ENCODE measurements at regions not wholly inside any gene's neighbourhood (a gene's known extent, or its start where the extent isn't known, plus 50 kb on each side); places are given as distances from the start of the nearest gene placed in this dataset.

- TF ChIP-seq POLR2A (IDR thresholded peaks at IDR 0.05), result no peak
- no peak for TF ChIP-seq CTCF (IDR thresholded peaks at IDR 0.05)
Measured at GRCh38 chr9:12510551-12510950, 182.6 kb upstream of the TYRP1 start.
